Activated naive CD4-positive, alpha-beta T cell treated with anti-CD3 and anti-CD28 coated beads, Interleukin-2, amount 10 ng/mL, durations not matched to agents 7 days and 5 days (primary cell): ENCODE measurements at regions not wholly inside any gene's neighbourhood (a gene's known extent, or its start where the extent isn't known, plus 50 kb on each side); places are given as distances from the start of the nearest gene placed in this dataset.
"Not testable (repeated sequence)": the region's sequence is repeated elsewhere in the genome, so short reads cannot be mapped to it uniquely, and the experiment has no call there.

Source experiments
- CTCF ChIA-PET: fragments of 350-600 bp; sonication (Branson Sonifier 250); formaldehyde crosslinking; loops from one replicate; lab custom pipeline; 2021; ENCODE audit warnings: antibody characterized with exemption; lab: Charles Lee
- DNase-seq: peaks from one replicate; pipeline ENCODE4 v3.0.0-alpha.2; 2020
- H3K27ac Mint-ChIP-seq: one replicate; pipeline ENCODE4 v1.8.0; 2021; ENCODE audit warnings: mild to moderate bottlenecking, moderate library complexity, mixed read lengths
- H3K27me3 Mint-ChIP-seq: one replicate; pipeline ENCODE4 v1.8.0; 2021; ENCODE audit warnings: mild to moderate bottlenecking, mixed read lengths
- H3K36me3 Mint-ChIP-seq: one replicate; pipeline ENCODE4 v1.8.0; 2021; ENCODE audit warnings: mixed read lengths
- H3K4me1 Mint-ChIP-seq: one replicate; pipeline ENCODE4 v1.8.0; 2021; ENCODE audit warnings: mixed read lengths
- H3K4me3 Mint-ChIP-seq: one replicate; pipeline ENCODE4 v1.8.0; 2021; ENCODE audit warnings: mild to moderate bottlenecking, moderate library complexity, mixed read lengths
- H3K9me3 Mint-ChIP-seq: one replicate; pipeline ENCODE4 v1.8.0; 2021; ENCODE audit warnings: mixed read lengths

GRCh38 chr16:29607428-29607823 lies 55.6 kb upstream of the SPN start:
- H3K36me3 Mint-ChIP-seq, CTCF ChIA-PET, H3K9me3 Mint-ChIP-seq, H3K27ac Mint-ChIP-seq, H3K27me3 Mint-ChIP-seq, DNase-seq, H3K4me3 Mint-ChIP-seq: not testable (repeated sequence)
- peaks cover 41% of the 10 kb centered on the region for H3K4me1 Mint-ChIP-seq

GRCh38 chr16:29612381-29613306 lies 50.4 kb upstream of the SPN start:
- CTCF ChIA-PET, result interaction anchor here (0.9 kb wide), 1 partner anchor 90 kb away, joined by 3 read pairs; no protein-coding TSS in a partner anchor
- not testable (repeated sequence) for H3K9me3 Mint-ChIP-seq, H3K36me3 Mint-ChIP-seq, H3K27me3 Mint-ChIP-seq
- H3K4me3 Mint-ChIP-seq, result peak overlapping the region; percentile 79
- peak; percentile 25 for DNase-seq
- H3K4me1 Mint-ChIP-seq, result peaks cover 18% of the 10 kb centered on the region
- peak overlapping the region; percentile 89 for H3K27ac Mint-ChIP-seq
